ENCODE measurements at regions not wholly inside any gene's neighbourhood (a gene's known extent, or its start where the extent isn't known, plus 50 kb on each side); places are given as distances from the start of the nearest gene placed in this dataset.

DNA sequence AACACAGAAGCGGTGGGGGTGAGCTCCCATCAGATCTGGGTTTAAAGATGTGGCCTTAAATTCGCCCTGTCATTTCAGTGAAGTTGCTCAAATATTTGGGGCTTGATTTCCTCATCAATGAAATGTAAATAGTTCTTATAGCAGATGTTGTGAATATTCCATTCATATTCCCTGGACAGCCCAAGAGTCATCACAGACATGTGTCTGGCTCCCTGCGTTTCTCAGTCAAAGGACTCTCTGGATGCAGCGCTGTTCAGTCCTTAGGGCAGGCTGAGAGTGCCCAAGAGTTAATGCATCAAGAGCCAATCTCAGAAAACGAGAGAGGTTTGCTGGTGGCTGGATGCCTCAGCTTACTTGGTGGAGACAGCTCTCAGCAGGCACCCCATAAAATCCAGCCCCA is 475.5 kb upstream of the VSTM2A start:
- H3K27me3 Mint-ChIP-seq (ENCODE audit: low read depth in 3 of 3), result no peaks in the 10 kb centered on the region
- DNase-seq, result no peak
- H3K27ac Mint-ChIP-seq, result no peak overlapping the region
- H3K36me3 Mint-ChIP-seq, result peaks cover 0 to 4% (median 0%) of the 10 kb centered on the region in 3 donors
- H3K4me3 Mint-ChIP-seq, result no peak overlapping the region
- no peaks in the 10 kb centered on the region for H3K4me1 Mint-ChIP-seq
- H3K9me3 Mint-ChIP-seq, result peaks cover 18 to 61% (median 28%) of the 10 kb centered on the region in 6 donors

GRCh38 chr7:54069843-54070242 is 472.3 kb upstream of the VSTM2A start:
- H3K36me3 Mint-ChIP-seq, result peaks cover 0 to 4% (median 0%) of the 10 kb centered on the region in 3 donors
- H3K9me3 Mint-ChIP-seq, result peaks cover 18 to 50% (median 31%) of the 10 kb centered on the region in 6 donors
- peaks cover 0 to 2% (median 0%) of the 10 kb centered on the region in 3 donors for H3K27me3 Mint-ChIP-seq (ENCODE audit: low read depth in 3 of 3)
- no peak for DNase-seq
- no peak overlapping the region for H3K4me3 Mint-ChIP-seq
- no peaks in the 10 kb centered on the region for H3K4me1 Mint-ChIP-seq
- no peak overlapping the region for H3K27ac Mint-ChIP-seq

DNA sequence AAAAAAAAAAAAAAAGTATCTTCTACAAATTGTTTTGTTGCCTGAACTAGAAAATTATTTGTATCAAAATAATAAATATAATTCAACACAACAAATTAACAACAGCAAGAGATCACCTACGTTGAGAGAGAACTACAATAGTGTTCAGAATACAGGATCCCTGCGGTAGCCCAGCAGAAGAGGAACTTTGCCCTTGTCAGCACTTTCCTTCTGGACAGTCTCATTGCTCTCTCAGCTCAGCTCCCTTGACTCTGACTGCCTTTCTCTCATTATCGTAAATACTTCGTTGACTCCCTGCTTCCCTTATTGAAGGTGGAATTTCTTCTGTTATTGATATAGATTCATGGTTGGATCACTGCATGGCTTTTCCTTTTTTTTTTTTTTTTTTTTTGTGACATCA is 469.5 kb upstream of the VSTM2A start:
- Mint-ChIP-seq H3K4me1 (no peaks in the 10 kb centered on the region), H3K27me3 (ENCODE audit: low read depth in 3 of 3) (peaks cover 0 to 2% (median 0%) of the 10 kb centered on the region in 3 donors), H3K27ac (no peak overlapping the region), H3K4me3 (no peak overlapping the region), H3K36me3 (no peaks in the 10 kb centered on the region), H3K9me3 (peaks cover 22 to 50% (median 32%) of the 10 kb centered on the region in 6 donors)
- DNase-seq, result no peak

DNA sequence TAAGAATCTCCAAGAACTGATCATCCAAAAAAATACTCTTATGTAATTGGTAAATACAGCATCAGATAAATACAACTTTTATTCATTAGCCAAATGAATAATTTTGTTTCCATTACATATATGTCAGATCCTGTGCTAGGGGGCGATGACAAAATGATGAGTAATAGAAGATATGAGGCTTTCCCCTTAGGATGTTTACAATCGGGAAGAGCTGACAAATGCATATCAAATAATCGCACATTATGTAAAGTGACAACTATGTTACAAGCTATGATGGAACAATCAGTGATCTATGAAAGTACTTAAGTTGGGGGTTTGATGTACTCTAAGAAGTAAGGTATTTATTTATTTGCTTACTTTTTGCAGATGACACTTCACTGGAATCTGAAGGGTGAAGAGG is 465.6 kb upstream of the VSTM2A start:
- DNase-seq, result no peak
- Mint-ChIP-seq H3K36me3 (no peaks in the 10 kb centered on the region), H3K27me3 (ENCODE audit: low read depth in 3 of 3) (peaks cover 0 to 2% (median 0%) of the 10 kb centered on the region in 3 donors), H3K4me1 (no peaks in the 10 kb centered on the region), H3K27ac (no peak overlapping the region), H3K4me3 (no peak overlapping the region), H3K9me3 (peaks cover 13 to 44% (median 35%) of the 10 kb centered on the region in 6 donors)

- no peaks in the 10 kb centered on the region for H3K36me3 Mint-ChIP-seq
- H3K9me3 Mint-ChIP-seq, result peaks cover 10 to 36% (median 27%) of the 10 kb centered on the region in 6 donors
- DNase-seq, result no peak
- peaks cover 0 to 1% (median 0%) of the 10 kb centered on the region in 3 donors for H3K27me3 Mint-ChIP-seq (ENCODE audit: low read depth in 3 of 3)
- H3K4me3 Mint-ChIP-seq, result no peak overlapping the region
- no peaks in the 10 kb centered on the region for H3K4me1 Mint-ChIP-seq
- no peak overlapping the region for H3K27ac Mint-ChIP-seq
These were observed 461.6 kb upstream of the VSTM2A start for GRCh38 chr7:54080525-54080924.

DNA sequence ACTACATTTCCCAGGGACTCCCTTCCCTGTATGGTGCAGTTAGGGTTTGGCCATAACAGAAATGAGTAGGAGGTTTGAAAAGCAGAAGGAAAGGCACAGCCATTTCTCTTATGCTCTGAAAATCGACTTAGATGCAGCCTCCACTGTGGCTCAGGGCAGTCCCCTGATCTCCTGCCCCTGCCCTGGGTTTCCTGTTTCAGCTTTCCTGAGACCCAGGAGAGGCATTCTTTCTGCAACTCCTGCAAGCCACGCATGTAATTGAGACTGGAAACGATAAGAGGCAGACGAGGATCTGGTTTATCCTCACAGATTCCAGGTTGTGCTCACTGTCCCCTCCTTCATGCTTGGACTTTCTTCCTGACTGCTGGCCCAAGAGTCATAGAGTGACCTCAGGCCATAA is 461.2 kb upstream of the VSTM2A start:
- no peaks in the 10 kb centered on the region for H3K36me3 Mint-ChIP-seq
- peaks cover 8 to 37% (median 30%) of the 10 kb centered on the region in 6 donors for H3K9me3 Mint-ChIP-seq
- H3K4me1 Mint-ChIP-seq, result no peaks in the 10 kb centered on the region
- H3K27me3 Mint-ChIP-seq (ENCODE audit: low read depth in 3 of 3), result peaks cover 0 to 1% (median 0%) of the 10 kb centered on the region in 3 donors
- H3K4me3 Mint-ChIP-seq, result no peak overlapping the region
- no peak overlapping the region for H3K27ac Mint-ChIP-seq
- no peak for DNase-seq

GRCh38 chr7:54084340-54084739 is 457.8 kb upstream of the VSTM2A start:
- H3K4me3 Mint-ChIP-seq, result no peak overlapping the region
- no peak for DNase-seq
- H3K4me1 Mint-ChIP-seq, result no peaks in the 10 kb centered on the region
- H3K27me3 Mint-ChIP-seq (ENCODE audit: low read depth in 3 of 3), result peaks cover 0 to 1% (median 0%) of the 10 kb centered on the region in 3 donors
- H3K36me3 Mint-ChIP-seq, result no peaks in the 10 kb centered on the region
- H3K27ac Mint-ChIP-seq, result no peak overlapping the region
- H3K9me3 Mint-ChIP-seq, result peaks cover 9 to 39% (median 24%) of the 10 kb centered on the region in 6 donors

- Mint-ChIP-seq H3K4me1 (no peaks in the 10 kb centered on the region), H3K27ac (no peak overlapping the region)
These were observed 451.4 kb upstream of the VSTM2A start for GRCh38 chr7:54090652-54091213.

GRCh38 chr7:54091322-54091721 is 450.9 kb upstream of the VSTM2A start:
- DNase-seq, result no peak
- peaks cover 0 to 2% (median 0%) of the 10 kb centered on the region in 3 donors for H3K27me3 Mint-ChIP-seq (ENCODE audit: low read depth in 3 of 3)
- H3K4me3 Mint-ChIP-seq, result no peak overlapping the region
- H3K36me3 Mint-ChIP-seq, result no peaks in the 10 kb centered on the region
- peaks cover 22 to 49% (median 36%) of the 10 kb centered on the region in 6 donors for H3K9me3 Mint-ChIP-seq
- H3K27ac Mint-ChIP-seq, result no peak overlapping the region
- H3K4me1 Mint-ChIP-seq, result no peaks in the 10 kb centered on the region

More at GRCh38 chr7:54090652-54091213, 451.4 kb upstream of the VSTM2A start:
- peaks cover 0 to 2% (median 0%) of the 10 kb centered on the region in 3 donors for H3K27me3 Mint-ChIP-seq (ENCODE audit: low read depth in 3 of 3)
- no peak for DNase-seq
- no peak overlapping the region for H3K4me3 Mint-ChIP-seq
- peaks cover 21 to 50% (median 36%) of the 10 kb centered on the region in 6 donors for H3K9me3 Mint-ChIP-seq
- H3K36me3 Mint-ChIP-seq, result no peaks in the 10 kb centered on the region

DNA sequence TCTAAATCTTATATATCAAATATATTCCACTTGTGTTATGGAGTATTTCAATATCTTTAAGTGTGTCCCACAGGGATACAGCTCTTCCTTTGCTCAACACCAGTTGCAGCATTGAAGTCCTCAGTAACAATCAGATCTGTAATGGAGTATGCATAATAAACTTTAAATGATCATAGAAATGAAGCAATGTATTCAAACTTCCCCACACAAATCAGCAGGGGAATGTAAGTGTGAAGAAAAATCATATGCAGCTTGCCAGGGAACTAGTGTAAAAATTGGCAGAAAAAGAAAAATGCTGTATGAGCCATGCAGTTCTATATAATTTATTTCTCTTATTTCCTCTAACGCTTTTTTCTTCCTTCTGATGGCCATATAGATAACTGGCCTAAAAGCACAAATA is 444.3 kb upstream of the VSTM2A start:
- DNase-seq, result no peak
- no peaks in the 10 kb centered on the region for H3K4me1 Mint-ChIP-seq
- H3K36me3 Mint-ChIP-seq, result no peaks in the 10 kb centered on the region
- no peak overlapping the region for H3K27ac Mint-ChIP-seq
- no peak overlapping the region for H3K4me3 Mint-ChIP-seq
- peaks cover 0 to 2% (median 1%) of the 10 kb centered on the region in 3 donors for H3K27me3 Mint-ChIP-seq (ENCODE audit: low read depth in 3 of 3)
- peaks cover 19 to 46% (median 29%) of the 10 kb centered on the region in 6 donors for H3K9me3 Mint-ChIP-seq

- no peak for DNase-seq
- peaks cover 0 to 2% (median 0%) of the 10 kb centered on the region in 3 donors for H3K27me3 Mint-ChIP-seq (ENCODE audit: low read depth in 3 of 3)
- peaks cover 0 to 50% (median 18%) of the 10 kb centered on the region in 6 donors for H3K9me3 Mint-ChIP-seq
- no peak overlapping the region for H3K4me3 Mint-ChIP-seq
- H3K4me1 Mint-ChIP-seq, result no peaks in the 10 kb centered on the region
- H3K36me3 Mint-ChIP-seq, result no peaks in the 10 kb centered on the region
- H3K27ac Mint-ChIP-seq, result no peak overlapping the region
These were observed 432.7 kb upstream of the VSTM2A start for GRCh38 chr7:54109501-54109900.

- DNase-seq, result no peak
- Mint-ChIP-seq H3K36me3 (no peaks in the 10 kb centered on the region), H3K9me3 (peaks cover 0 to 60% (median 23%) of the 10 kb centered on the region in 6 donors), H3K4me3 (no peak overlapping the region), H3K27ac (no peak overlapping the region), H3K4me1 (no peaks in the 10 kb centered on the region), H3K27me3 (ENCODE audit: low read depth in 3 of 3) (peaks cover 0 to 2% (median 0%) of the 10 kb centered on the region in 3 donors)
These were observed 430.2 kb upstream of the VSTM2A start for GRCh38 chr7:54111814-54112511.

GRCh38 chr7:54112567-54112966 is 429.6 kb upstream of the VSTM2A start:
- no peaks in the 10 kb centered on the region for H3K4me1 Mint-ChIP-seq
- H3K27ac Mint-ChIP-seq, result no peak overlapping the region
- H3K9me3 Mint-ChIP-seq, result peaks cover under 1 to 65% (median 28%) of the 10 kb centered on the region in 6 donors
- no peak for DNase-seq
- H3K36me3 Mint-ChIP-seq, result no peaks in the 10 kb centered on the region
- peaks cover 0 to 2% (median 0%) of the 10 kb centered on the region in 3 donors for H3K27me3 Mint-ChIP-seq (ENCODE audit: low read depth in 3 of 3)
- no peak overlapping the region for H3K4me3 Mint-ChIP-seq

GRCh38 chr7:54115028-54115763 is 427.0 kb upstream of the VSTM2A start:
- Mint-ChIP-seq H3K36me3 (no peaks in the 10 kb centered on the region), H3K27ac (no peak overlapping the region), H3K9me3 (peaks cover 5 to 64% (median 24%) of the 10 kb centered on the region in 6 donors), H3K4me1 (no peaks in the 10 kb centered on the region), H3K27me3 (ENCODE audit: low read depth in 3 of 3) (no peaks in the 10 kb centered on the region), H3K4me3 (no peak overlapping the region)
- no peak for DNase-seq

Measured in immature natural killer cell (primary cell).